ENCODE measurements at regions not wholly inside any gene's neighbourhood (a gene's known extent, or its start where the extent isn't known, plus 50 kb on each side); places are given as distances from the start of the nearest gene placed in this dataset.
"Not testable (repeated sequence)": the region's sequence is repeated elsewhere in the genome, so short reads cannot be mapped to it uniquely, and the experiment has no call there.

DNA sequence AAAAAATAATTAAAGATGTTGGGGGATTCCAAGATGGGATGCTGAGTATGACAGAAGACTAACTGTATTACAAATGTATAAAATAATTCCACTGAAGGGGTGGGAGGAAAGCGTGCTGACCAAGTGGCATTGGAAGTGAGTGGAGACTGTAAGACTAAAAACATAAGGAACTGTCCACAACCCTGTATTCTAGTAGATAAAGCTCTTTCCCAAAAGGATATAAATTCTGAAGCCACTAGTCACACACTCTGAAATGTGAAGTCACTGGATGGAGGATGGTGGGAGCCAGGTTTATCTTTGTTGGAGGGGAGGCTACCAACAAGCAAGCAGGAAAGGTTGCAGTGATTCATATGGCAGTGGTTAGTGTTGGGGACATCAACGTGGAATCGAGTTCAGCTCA lies 182.8 kb upstream of the PLGLB2 start:
- TF ChIP-seq, protein P1, sequence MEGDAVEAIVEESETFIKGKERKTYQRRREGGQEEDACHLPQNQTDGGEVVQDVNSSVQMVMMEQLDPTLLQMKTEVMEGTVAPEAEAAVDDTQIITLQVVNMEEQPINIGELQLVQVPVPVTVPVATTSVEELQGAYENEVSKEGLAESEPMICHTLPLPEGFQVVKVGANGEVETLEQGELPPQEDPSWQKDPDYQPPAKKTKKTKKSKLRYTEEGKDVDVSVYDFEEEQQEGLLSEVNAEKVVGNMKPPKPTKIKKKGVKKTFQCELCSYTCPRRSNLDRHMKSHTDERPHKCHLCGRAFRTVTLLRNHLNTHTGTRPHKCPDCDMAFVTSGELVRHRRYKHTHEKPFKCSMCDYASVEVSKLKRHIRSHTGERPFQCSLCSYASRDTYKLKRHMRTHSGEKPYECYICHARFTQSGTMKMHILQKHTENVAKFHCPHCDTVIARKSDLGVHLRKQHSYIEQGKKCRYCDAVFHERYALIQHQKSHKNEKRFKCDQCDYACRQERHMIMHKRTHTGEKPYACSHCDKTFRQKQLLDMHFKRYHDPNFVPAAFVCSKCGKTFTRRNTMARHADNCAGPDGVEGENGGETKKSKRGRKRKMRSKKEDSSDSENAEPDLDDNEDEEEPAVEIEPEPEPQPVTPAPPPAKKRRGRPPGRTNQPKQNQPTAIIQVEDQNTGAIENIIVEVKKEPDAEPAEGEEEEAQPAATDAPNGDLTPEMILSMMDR (IDR thresholded peaks at IDR 0.05) = not testable (repeated sequence)
- TF ChIP-seq POLR2A (IDR thresholded peaks at IDR 0.05) = not testable (repeated sequence)

Data from lower leg skin (tissue), 3 donors.